SK-N-SH treated with all-trans-retinoic acid at 6 μM for 48 hours (cell line): ENCODE measurements at regions not wholly inside any gene's neighbourhood (a gene's known extent, or its start where the extent isn't known, plus 50 kb on each side); places are given as distances from the start of the nearest gene placed in this dataset.

Source experiments
- ATAC-seq: fragments of 200-7000 bp; cut with Tn5 transposase; 3 replicates; pipeline ENCODE4 v1.9.1; 2020; ENCODE audit warnings: mild to moderate bottlenecking, moderate library complexity
- ARNTL ChIP-seq: fragments of 450-650 bp; formaldehyde crosslinking; IDR thresholded peaks from 2 replicates; pipeline ENCODE4 v1.5.0; 2020; ENCODE audit warnings: low read depth, mild to moderate bottlenecking, moderate library complexity, borderline replicate concordance
- BACH2 ChIP-seq: fragments of 250-450 bp; sonication (Bioruptor Pico); IDR thresholded peaks from 2 replicates; pipeline ENCODE4 v1.9.0; 2021; ENCODE audit warnings: mild to moderate bottlenecking, borderline replicate concordance
- CSDC2 ChIP-seq: fragments of 250-450 bp; sonication (Bioruptor Pico); IDR thresholded peaks from 2 replicates; pipeline ENCODE4 v1.5.0; 2020; ENCODE audit warnings: mild to moderate bottlenecking, moderate library complexity
- ESRRG ChIP-seq: fragments of 250-450 bp; sonication (Bioruptor Pico); IDR thresholded peaks from 2 replicates; pipeline ENCODE4 v1.6.1; 2021; ENCODE audit warnings: mild to moderate bottlenecking
- GLIS3 ChIP-seq: fragments of 250-450 bp; sonication (Bioruptor Pico); IDR thresholded peaks from 2 replicates; pipeline ENCODE4 v1.5.0; 2020; ENCODE audit warnings: mild to moderate bottlenecking, moderate library complexity
- ISL1 ChIP-seq: fragments of 250-450 bp; sonication (Bioruptor Pico); IDR thresholded peaks from 2 replicates; pipeline ENCODE4 v2.1.2; 2022; ENCODE audit warnings: mild to moderate bottlenecking, moderate library complexity
- OSR1 ChIP-seq: fragments of 250-450 bp; sonication (Bioruptor Pico); IDR thresholded peaks from 2 replicates; pipeline ENCODE4 v1.8.0; 2022; ENCODE audit warnings: moderate library complexity, mild to moderate bottlenecking, inconsistent platforms
- PATZ1 ChIP-seq: fragments of 250-450 bp; sonication (Bioruptor Pico); IDR thresholded peaks from 2 replicates; pipeline ENCODE4 v1.8.0; 2020; ENCODE audit warnings: mild to moderate bottlenecking, moderate library complexity, borderline replicate concordance
- PPARA ChIP-seq: fragments of 250-450 bp; sonication (Bioruptor Pico); IDR thresholded peaks from 2 replicates; pipeline ENCODE4 v1.5.0; 2020; ENCODE audit warnings: mild to moderate bottlenecking, borderline replicate concordance
- RARB ChIP-seq: fragments of 250-450 bp; sonication (Bioruptor Pico); IDR thresholded peaks from 2 replicates; pipeline ENCODE4 v1.8.0; 2021; ENCODE audit warnings: mild to moderate bottlenecking, moderate library complexity
- SNAI2 ChIP-seq: fragments of 250-450 bp; sonication (Bioruptor Pico); IDR thresholded peaks from 2 replicates; pipeline ENCODE4 v1.5.0; 2020; ENCODE audit warnings: mild to moderate bottlenecking, moderate library complexity
- TCF4 ChIP-seq: fragments of 250-450 bp; sonication (Bioruptor Pico); IDR thresholded peaks from 2 replicates; pipeline ENCODE4 v1.8.0; 2021; ENCODE audit warnings: mild to moderate bottlenecking, moderate library complexity, borderline replicate concordance
- ZC3H10 ChIP-seq: fragments of 250-450 bp; sonication (Bioruptor Pico); IDR thresholded peaks from 2 replicates; pipeline ENCODE4 v1.5.1; 2021; ENCODE audit warnings: mild to moderate bottlenecking, moderate library complexity
- ZFP3 ChIP-seq: fragments of 250-450 bp; sonication (Bioruptor Pico); IDR thresholded peaks from 2 replicates; pipeline ENCODE4 v1.5.0; 2020; ENCODE audit warnings: mild to moderate bottlenecking, moderate library complexity
- ZNF565 ChIP-seq: fragments of 450-650 bp; formaldehyde crosslinking; conservative IDR thresholded peaks from 2 replicates; pipeline ENCODE4 v1.5.0; 2020; ENCODE audit warnings: low read depth, mild to moderate bottlenecking, moderate library complexity
- ZNF70 ChIP-seq: fragments of 450-650 bp; formaldehyde crosslinking; IDR thresholded peaks from 2 replicates; pipeline ENCODE4 v1.5.0; 2020; ENCODE audit warnings: mild to moderate bottlenecking, moderate library complexity
- ZNF8 ChIP-seq: fragments of 450-650 bp; formaldehyde crosslinking; IDR thresholded peaks from 2 replicates; pipeline ENCODE4 v1.5.0; 2020; ENCODE audit warnings: mild to moderate bottlenecking, moderate library complexity
- TF ChIP-seq, protein P1 (sequence below): fragments of 250-450 bp; sonication (Bioruptor Pico); IDR thresholded peaks from 2 replicates; pipeline ENCODE4 v1.5.0; 2020; ENCODE audit warnings: mild to moderate bottlenecking, moderate library complexity
- TF ChIP-seq, protein P2 (sequence below): fragments of 250-450 bp; sonication (Bioruptor Pico); IDR thresholded peaks from 2 replicates; pipeline ENCODE4 v1.8.0; 2021; ENCODE audit warnings: low read depth, mild to moderate bottlenecking, moderate library complexity, borderline replicate concordance

- no peak for ATAC-seq
- TF ChIP-seq BACH2 (CRISPR knock-in tag) (no peak), OSR1 (CRISPR knock-in tag) (no peak), ESRRG (CRISPR knock-in tag) (no peak), PPARA (CRISPR knock-in tag) (no peak), ARNTL (CRISPR knock-in tag) (no peak), ISL1 (no peak), PATZ1 (CRISPR knock-in tag) (no peak), CSDC2 (CRISPR knock-in tag) (no peak), ZNF8 (CRISPR knock-in tag) (no peak), RARB (CRISPR knock-in tag) (no peak)
- TF ChIP-seq, protein P1, sequence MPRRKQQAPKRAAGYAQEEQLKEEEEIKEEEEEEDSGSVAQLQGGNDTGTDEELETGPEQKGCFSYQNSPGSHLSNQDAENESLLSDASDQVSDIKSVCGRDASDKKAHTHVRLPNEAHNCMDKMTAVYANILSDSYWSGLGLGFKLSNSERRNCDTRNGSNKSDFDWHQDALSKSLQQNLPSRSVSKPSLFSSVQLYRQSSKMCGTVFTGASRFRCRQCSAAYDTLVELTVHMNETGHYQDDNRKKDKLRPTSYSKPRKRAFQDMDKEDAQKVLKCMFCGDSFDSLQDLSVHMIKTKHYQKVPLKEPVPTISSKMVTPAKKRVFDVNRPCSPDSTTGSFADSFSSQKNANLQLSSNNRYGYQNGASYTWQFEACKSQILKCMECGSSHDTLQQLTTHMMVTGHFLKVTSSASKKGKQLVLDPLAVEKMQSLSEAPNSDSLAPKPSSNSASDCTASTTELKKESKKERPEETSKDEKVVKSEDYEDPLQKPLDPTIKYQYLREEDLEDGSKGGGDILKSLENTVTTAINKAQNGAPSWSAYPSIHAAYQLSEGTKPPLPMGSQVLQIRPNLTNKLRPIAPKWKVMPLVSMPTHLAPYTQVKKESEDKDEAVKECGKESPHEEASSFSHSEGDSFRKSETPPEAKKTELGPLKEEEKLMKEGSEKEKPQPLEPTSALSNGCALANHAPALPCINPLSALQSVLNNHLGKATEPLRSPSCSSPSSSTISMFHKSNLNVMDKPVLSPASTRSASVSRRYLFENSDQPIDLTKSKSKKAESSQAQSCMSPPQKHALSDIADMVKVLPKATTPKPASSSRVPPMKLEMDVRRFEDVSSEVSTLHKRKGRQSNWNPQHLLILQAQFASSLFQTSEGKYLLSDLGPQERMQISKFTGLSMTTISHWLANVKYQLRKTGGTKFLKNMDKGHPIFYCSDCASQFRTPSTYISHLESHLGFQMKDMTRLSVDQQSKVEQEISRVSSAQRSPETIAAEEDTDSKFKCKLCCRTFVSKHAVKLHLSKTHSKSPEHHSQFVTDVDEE (CRISPR knock-in tag), result no peak
- TF ChIP-seq, protein P2, sequence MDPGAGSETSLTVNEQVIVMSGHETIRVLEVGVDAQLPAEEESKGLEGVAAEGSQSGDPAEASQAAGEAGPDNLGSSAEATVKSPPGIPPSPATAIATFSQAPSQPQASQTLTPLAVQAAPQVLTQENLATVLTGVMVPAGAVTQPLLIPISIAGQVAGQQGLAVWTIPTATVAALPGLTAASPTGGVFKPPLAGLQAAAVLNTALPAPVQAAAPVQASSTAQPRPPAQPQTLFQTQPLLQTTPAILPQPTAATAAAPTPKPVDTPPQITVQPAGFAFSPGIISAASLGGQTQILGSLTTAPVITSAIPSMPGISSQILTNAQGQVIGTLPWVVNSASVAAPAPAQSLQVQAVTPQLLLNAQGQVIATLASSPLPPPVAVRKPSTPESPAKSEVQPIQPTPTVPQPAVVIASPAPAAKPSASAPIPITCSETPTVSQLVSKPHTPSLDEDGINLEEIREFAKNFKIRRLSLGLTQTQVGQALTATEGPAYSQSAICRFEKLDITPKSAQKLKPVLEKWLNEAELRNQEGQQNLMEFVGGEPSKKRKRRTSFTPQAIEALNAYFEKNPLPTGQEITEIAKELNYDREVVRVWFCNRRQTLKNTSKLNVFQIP (CRISPR knock-in tag), result no peak
- TF ChIP-seq, all 23 proteins: peak for 0
Observed at GRCh38 chr2:81068144-81068543, 763.6 kb upstream of the LRRTM1 start.

DNA sequence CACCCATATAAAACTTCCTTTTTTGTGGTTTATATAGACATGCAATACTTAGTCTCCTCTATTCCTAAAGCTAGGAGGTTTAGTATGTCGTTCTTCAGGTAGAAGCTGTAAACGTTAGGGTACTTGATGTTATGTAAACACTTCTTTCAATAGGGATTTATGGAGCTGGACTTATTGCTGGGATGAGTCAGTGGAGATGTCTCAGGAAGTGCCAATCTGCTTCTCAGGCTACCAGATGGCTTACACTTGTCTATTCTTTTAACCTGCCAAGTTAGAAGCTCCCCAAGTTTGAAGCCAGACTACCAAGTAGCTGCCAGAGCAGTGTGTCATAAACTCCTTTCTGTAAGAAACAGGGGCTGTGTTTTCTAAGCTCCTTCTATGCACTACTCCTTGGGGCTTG, 756.5 kb upstream of the LRRTM1 start:
- no peak for TF ChIP-seq GLIS3
- TF ChIP-seq ARNTL (CRISPR knock-in tag), result no peak
- TF ChIP-seq, protein P2 (CRISPR knock-in tag), result no peak
- TF ChIP-seq TCF4 (CRISPR knock-in tag), result no peak
- ATAC-seq, result no peak

DNA sequence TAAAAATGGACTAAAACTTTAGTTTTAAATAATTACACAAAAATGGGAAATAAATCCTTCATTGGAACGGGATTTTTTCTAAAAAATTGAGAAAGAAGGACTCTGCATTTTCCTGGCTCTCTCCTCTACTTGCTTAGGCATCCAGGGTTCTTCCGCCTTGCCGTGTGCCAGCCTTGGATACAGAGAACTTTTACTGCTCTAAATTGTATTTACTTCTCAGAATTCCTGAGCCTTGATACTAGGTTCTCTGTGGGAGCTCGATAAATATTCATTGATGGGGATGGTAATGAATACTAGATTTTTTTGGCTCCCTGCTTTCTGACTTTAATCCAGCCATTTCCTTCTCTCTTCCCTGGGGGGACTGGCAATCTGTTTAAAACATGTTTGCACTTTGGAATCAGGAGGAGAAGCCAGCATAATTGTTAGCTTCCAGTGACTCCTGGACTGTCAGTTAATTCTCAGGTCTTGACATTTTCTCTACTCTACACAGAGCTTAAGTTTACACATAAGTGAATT, 746.1 kb upstream of the LRRTM1 start:
- ATAC-seq, result no peak
- TF ChIP-seq TCF4 (CRISPR knock-in tag) (no peak), ZC3H10 (CRISPR knock-in tag) (no peak), GLIS3 (no peak)

DNA sequence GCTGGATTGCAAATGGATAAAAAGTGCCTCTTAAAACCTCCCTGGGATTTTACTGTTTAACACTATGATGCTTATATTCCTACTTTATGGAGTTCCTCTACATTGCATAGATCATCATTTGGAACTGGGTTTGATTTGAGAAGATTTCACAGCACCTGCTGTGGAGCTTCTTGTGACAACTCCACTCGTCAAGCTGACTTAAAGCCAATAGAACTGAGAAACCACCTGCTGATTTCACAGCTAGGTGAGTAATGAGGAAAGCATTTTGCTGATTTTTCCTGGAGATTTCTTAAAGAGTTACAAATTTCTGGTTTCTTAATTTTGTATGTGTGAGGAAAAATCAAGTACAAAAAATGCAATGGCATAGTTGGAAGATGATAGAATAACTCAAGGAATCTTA, 739.1 kb upstream of the LRRTM1 start:
- TF ChIP-seq SNAI2 (CRISPR knock-in tag), result no peak
- no peak for TF ChIP-seq ZNF565 (CRISPR knock-in tag)
- no peak for TF ChIP-seq ZNF70 (CRISPR knock-in tag)
- no peak for TF ChIP-seq ZFP3 (CRISPR knock-in tag)
- no peak for TF ChIP-seq ZC3H10 (CRISPR knock-in tag)
- TF ChIP-seq PATZ1 (CRISPR knock-in tag), result no peak
- ATAC-seq, result no peak
